ENCODE measurements at regions not wholly inside any gene's neighbourhood (a gene's known extent, or its start where the extent isn't known, plus 50 kb on each side); places are given as distances from the start of the nearest gene placed in this dataset.

- H3K4me3 ChIP-seq (ENCODE audit: low read depth, low read length): no peak overlapping the region
- TF ChIP-seq CTCF (IDR thresholded peaks at IDR 0.05; ENCODE audit: insufficient read depth, low read depth, low read length, missing control alignments): no peak
- DNase-seq (ENCODE audit: low read depth): no peak
Observed at GRCh38 chr2:19753818-19754217, 148.0 kb downstream of the TTC32 start.

- DNase-seq (ENCODE audit: low read depth): no peak
- no peak overlapping the region for H3K4me3 ChIP-seq (ENCODE audit: low read depth, low read length)
- no peak for TF ChIP-seq CTCF (IDR thresholded peaks at IDR 0.05; ENCODE audit: insufficient read depth, low read depth, low read length, missing control alignments)
Observed at GRCh38 chr2:19753314-19753713, 148.5 kb downstream of the TTC32 start.

- no peak for TF ChIP-seq CTCF (IDR thresholded peaks at IDR 0.05; ENCODE audit: insufficient read depth, low read depth, low read length, missing control alignments)
- H3K4me3 ChIP-seq (ENCODE audit: low read depth, low read length): no peak overlapping the region
Observed at GRCh38 chr2:19752500-19752899, 149.3 kb downstream of the TTC32 start.

GRCh38 chr2:19751631-19752030 is 150.2 kb downstream of the TTC32 start:
- TF ChIP-seq CTCF (IDR thresholded peaks at IDR 0.05; ENCODE audit: insufficient read depth, low read depth, low read length, missing control alignments): no peak
- DNase-seq (ENCODE audit: low read depth): no peak
- H3K4me3 ChIP-seq (ENCODE audit: low read depth, low read length): no peak overlapping the region

More at GRCh38 chr2:19752500-19752899, 149.3 kb downstream of the TTC32 start:
- no peak for DNase-seq (ENCODE audit: low read depth)

GRCh38 chr2:19750136-19750535 is 151.6 kb downstream of the TTC32 start:
- no peak overlapping the region for H3K4me3 ChIP-seq (ENCODE audit: low read depth, low read length)
- no peak for DNase-seq (ENCODE audit: low read depth)
- TF ChIP-seq CTCF (IDR thresholded peaks at IDR 0.05; ENCODE audit: insufficient read depth, low read depth, low read length, missing control alignments): no peak

GRCh38 chr2:19749507-19749836 is 152.3 kb downstream of the TTC32 start:
- no peak for TF ChIP-seq CTCF (IDR thresholded peaks at IDR 0.05; ENCODE audit: insufficient read depth, low read depth, low read length, missing control alignments)
- no peak for DNase-seq (ENCODE audit: low read depth)
- no peak overlapping the region for H3K4me3 ChIP-seq (ENCODE audit: low read depth, low read length)

- no peak overlapping the region for H3K4me3 ChIP-seq (ENCODE audit: low read depth, low read length)
- no peak for TF ChIP-seq CTCF (IDR thresholded peaks at IDR 0.05; ENCODE audit: insufficient read depth, low read depth, low read length, missing control alignments)
- DNase-seq (ENCODE audit: low read depth): no peak
Observed at GRCh38 chr2:19748711-19749506, 152.9 kb downstream of the TTC32 start.
